ENCODE measurements at regions not wholly inside any gene's neighbourhood (a gene's known extent, or its start where the extent isn't known, plus 50 kb on each side); places are given as distances from the start of the nearest gene placed in this dataset.
A peak's percentile ranks its signal among the peaks of the same experiment; 100 is the strongest.
"Not testable (repeated sequence)": the region's sequence is repeated elsewhere in the genome, so short reads cannot be mapped to it uniquely, and the experiment has no call there.

GRCh38 chr14:39581474-39581873 lies 149.2 kb upstream of the FBXO33 start:
- no peak for DNase-seq

DNA sequence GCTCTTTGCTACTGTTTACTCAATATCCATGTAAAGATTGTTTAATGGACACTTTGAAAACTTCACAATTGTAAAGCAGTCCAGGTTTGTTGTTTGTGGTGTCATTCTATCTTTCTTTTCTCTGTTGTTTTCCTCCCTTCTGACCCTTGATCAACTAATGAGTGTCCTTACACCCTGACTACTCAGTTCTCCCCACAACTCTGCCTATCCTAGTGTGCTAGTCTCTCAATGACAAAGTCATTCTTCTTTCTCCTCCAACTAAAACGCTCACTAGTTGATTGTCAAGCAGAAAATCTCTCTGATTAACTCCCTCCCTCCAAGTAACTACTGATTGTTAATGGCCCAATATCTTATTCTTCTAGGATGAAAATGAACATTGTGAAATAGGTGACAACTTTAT lies 148.5 kb upstream of the FBXO33 start:
- no peak for DNase-seq

DNA sequence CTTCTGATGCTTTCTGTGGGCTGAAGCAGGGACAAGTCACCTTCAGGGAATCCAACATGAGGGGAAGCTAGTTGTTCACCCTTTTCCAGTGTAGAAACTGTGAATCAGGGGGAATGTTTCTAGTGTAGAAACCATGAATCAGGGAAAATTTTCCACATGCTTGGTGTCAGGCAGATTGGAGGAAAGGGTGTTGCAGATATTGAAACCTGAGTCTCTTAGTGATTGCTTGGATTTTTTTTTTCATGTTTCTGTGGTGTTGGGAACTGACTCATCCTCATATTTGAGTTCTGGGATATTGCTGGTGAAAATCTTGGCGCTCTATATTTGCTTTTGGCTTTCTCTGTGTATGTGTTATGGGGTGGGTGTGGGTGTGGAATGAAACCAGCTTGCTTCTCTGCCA lies 144.5 kb upstream of the FBXO33 start:
- DNase-seq = no peak

GRCh38 chr14:39576258-39576657 lies 144.0 kb upstream of the FBXO33 start:
- DNase-seq = no peak

DNA sequence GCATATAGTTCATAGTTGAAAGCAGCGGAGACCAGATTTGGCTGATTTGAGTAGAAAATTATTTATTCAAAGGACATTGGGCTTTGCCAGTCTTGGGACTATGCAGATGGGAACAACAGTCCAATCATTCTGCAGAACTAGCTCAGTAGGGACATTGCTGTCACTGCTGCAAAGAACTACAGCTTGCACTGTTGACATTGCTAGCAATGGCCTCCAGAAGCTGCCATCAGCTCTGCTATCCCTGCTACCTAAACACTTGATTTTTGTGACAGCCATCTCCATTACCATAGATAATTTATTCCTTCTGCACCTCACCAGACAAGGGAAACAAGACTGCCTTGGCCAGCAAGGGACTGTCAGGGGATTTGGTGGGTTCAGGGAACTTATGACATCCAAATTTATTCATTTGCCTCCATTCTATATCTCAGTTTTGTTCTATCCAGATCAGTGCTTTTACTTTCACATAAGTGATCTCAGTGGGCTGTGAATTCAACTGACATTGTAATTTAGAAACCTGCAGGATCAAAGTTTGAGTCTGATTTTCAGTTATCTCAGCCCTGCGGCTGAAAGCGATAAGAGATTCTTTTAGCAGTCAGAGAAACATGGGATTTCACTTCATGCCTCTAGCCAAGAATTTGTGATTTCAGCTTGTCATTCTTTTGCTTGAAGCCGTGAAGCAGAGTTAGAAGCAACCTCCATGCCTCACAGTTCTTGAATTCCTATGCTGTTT lies 136.7 kb upstream of the FBXO33 start:
- DNase-seq = no peak

DNA sequence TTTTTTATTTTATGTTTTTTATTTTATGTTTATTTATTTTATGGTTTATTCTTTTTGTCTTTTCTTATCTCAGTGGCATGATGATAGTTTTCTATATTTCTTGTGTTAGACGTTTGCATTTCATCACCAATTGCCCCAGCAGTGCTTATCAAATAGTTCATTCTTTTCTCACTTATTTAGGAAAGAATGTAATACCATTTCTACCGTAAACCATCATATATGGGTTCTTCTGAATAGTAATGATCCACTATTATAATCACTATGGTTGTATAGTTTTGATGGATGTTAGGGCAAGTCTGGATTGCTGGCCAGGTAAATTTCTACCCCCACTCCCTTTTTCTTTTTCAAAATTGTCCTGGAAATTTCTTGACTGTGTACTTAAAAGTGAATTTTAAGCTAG lies 134.6 kb upstream of the FBXO33 start:
- DNase-seq = no peak

- no peak for DNase-seq
Observed at GRCh38 chr14:39563361-39563760, 131.1 kb upstream of the FBXO33 start.

- no peak for DNase-seq
Observed at GRCh38 chr14:39562175-39562574, 129.9 kb upstream of the FBXO33 start.

DNA sequence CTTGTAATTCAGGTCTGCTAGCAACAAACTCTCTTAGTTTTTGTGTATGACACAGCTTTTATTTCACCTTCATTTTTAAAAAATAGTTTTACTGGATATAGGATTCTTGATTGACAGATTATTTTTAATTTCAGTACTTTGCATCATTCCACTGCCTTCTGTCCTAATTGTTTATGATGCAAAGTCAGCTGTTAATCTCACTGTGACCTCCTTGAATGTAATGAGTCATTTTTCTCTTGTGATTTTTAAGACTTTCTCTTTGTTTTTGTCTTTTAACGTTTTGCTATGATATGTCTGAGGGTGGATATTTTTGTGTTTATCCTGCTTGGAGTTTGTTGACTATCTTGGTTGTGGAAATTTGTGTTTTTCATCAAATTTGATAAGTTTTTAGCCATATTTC lies 126.3 kb upstream of the FBXO33 start:
- no peak for DNase-seq

- peak in 1 of 2 donors; percentile 2 for DNase-seq
Observed at GRCh38 chr14:39555749-39556148, 123.5 kb upstream of the FBXO33 start.

- no peak for DNase-seq
Observed at GRCh38 chr14:39554576-39554975, 122.3 kb upstream of the FBXO33 start.

- DNase-seq = no peak
Observed at GRCh38 chr14:39548358-39548757, 116.1 kb upstream of the FBXO33 start.

GRCh38 chr14:39547845-39548244 lies 115.6 kb upstream of the FBXO33 start:
- DNase-seq = no peak

DNA sequence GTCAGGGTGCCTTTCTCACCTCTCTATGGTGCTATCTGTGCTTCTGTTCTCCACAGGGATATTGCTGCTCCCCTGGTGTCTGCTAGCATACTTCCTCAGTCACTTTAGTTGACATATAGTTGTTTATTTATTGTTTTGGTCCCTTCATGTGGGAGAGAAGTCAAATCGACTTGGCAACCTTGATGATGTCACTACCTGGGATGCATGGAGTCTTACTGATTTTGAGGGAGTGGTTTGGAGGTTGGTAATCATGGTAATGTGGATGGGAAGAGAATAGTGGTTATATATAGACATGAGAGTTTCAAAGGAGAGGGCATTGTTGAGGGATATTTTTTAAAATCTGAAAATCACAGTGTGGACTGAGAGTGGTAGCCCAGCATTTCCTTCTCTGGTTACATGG lies 73.6 kb upstream of the FBXO33 start:
- no peak for DNase-seq

DNA sequence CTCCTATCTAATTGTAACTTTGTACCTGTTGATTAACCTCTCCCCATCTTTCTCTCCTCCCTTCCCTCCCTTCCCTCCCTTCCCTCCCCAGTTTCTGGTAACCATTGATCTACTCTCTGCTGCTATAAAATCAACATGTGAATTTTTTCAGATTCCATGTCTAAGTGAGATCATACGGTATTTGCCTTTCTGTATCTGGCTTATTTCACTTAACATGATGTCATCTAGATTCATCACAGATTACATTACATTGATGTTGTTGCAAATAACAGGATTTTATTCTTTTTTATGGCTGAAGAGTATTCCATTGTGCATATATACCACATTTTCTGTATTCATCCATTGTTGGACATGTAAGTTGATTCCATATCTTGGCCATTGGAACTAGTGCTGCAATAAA lies 68.0 kb upstream of the FBXO33 start:
- no peak for DNase-seq

GRCh38 chr14:39499514-39499913 lies 67.3 kb upstream of the FBXO33 start:
- no peak for DNase-seq

- not testable (repeated sequence) for DNase-seq
Observed at GRCh38 chr14:39497677-39498076, 65.4 kb upstream of the FBXO33 start.

- DNase-seq = no peak
Observed at GRCh38 chr14:39492267-39492666, 60.0 kb upstream of the FBXO33 start.

DNA sequence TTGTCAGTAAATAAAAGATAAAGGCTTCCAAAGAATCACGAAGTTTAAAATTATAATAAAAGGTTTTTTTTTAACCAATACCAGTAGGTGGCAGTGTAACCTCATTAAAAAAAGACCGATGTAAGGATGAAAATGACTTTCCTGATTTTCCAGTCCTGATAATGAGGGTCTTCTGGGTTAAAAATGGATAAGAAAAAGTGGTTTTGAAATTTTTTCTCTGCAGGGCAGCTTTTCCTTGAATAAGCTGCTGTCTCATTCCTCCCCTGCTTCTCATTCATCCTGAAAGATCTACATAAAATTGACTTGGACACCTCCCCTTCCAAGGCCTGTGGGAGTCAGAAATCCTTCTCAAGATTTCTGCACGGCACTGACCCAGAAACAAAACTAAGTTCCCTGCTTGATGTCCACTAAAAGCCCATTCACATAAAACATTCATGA lies 58.9 kb upstream of the FBXO33 start:
- DNase-seq = peak in 1 of 2 donors; percentile 16

- peak in 1 of 2 donors; percentile 4 for DNase-seq
Observed at GRCh38 chr14:39488600-39488999, 56.4 kb upstream of the FBXO33 start.

DNA sequence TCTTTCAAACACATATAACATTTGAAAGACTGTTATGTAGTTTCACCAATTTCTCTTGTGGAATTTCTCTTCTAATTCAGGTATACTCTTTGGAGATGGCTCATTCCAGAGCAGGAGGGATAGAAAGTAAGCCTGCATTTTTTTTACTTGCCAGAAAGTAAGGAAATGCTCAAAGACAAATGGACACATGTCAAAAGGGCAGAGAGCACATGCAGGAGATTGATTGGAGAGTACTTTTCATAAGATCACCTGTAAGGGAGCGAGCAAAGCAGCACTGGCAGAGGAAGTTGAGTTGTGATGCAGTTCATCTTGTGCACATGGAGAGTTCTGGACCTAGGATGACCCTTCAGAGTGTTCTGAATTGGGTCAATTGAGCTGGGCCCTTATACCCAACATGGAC lies 51.4 kb upstream of the FBXO33 start:
- DNase-seq = no peak

Data from right lung (tissue), 2 donors.